IMR-90 (cell line): ENCODE measurements at regions not wholly inside any gene's neighbourhood (a gene's known extent, or its start where the extent isn't known, plus 50 kb on each side); places are given as distances from the start of the nearest gene placed in this dataset.

Source experiments
- ATAC-seq: fragments of 200-7000 bp; cut with Tn5 transposase; 2 replicates; pipeline ENCODE4 v1.9.1; 2020; ENCODE audit warnings: low read depth, mild to moderate bottlenecking, moderate library complexity
- BruUV-seq: library from RNA; stranded (reverse); fragments of 400-500 nt; replicated peaks from 2 replicates; lab custom pipeline; 2021; lab: Mats Ljungman, UMichigan
- CTCF ChIA-PET: fragments of 300-600 bp; formaldehyde crosslinking; extraction: SDS; loops from one replicate; lab custom pipeline; 2021; ENCODE audit warnings: antibody characterized with exemption; lab: Yijun Ruan, JAX
- POLR2A ChIA-PET: fragments of 300-600 bp; sonication (Branson Sonifier 250); formaldehyde crosslinking; loops from one replicate; lab custom pipeline; 2022; ENCODE audit warnings: antibody characterized with exemption; ENCODE audit not compliant: unreplicated experiment; lab: Charles Lee
- DNase-seq: peaks from one replicate; pipeline ENCODE4 v3.0.0; 2013
- H2AFZ ChIP-seq: replicated peaks from 2 replicates; pipeline ENCODE3; 2013; ENCODE audit warnings: low read length, mild to moderate bottlenecking; ENCODE audit not compliant: poor library complexity
- H2AK5ac ChIP-seq: 2 replicates; pipeline ENCODE4 v1.6.1; 2013; ENCODE audit warnings: low read depth, low read length, inconsistent platforms
- H2AK9ac ChIP-seq: replicated peaks from 2 replicates; pipeline ENCODE3; 2013; ENCODE audit warnings: mild to moderate bottlenecking, low read depth, low read length, moderate library complexity; ENCODE audit not compliant: poor library complexity
- H2BK120ac ChIP-seq: 2 replicates; pipeline ENCODE4 v1.6.1; 2013; ENCODE audit warnings: low read depth, low read length, inconsistent platforms
- H2BK15ac ChIP-seq: 3 replicates; pipeline ENCODE4 v1.6.1; 2013; ENCODE audit warnings: low read depth, low read length, inconsistent platforms
- H2BK20ac ChIP-seq: 2 replicates; pipeline ENCODE4 v1.6.1; 2013; ENCODE audit warnings: low read depth, mild to moderate bottlenecking, inconsistent platforms, low read length, moderate library complexity
- H2BK5ac ChIP-seq: 2 replicates; pipeline ENCODE4 v1.6.1; 2013; ENCODE audit warnings: mild to moderate bottlenecking, low read depth, low read length, inconsistent platforms; ENCODE audit not compliant: poor library complexity, severe bottlenecking
- H3K14ac ChIP-seq: replicated peaks from 2 replicates; pipeline ENCODE4 v1.6.1; 2013; ENCODE audit warnings: low read depth, low read length, inconsistent platforms
- H3K18ac ChIP-seq: 2 replicates; pipeline ENCODE4 v1.6.1; 2013; ENCODE audit warnings: low read depth, low read length, control low read depth
- H3K23ac ChIP-seq: 2 replicates; pipeline ENCODE4 v1.6.1; 2013; ENCODE audit warnings: low read depth, low read length, inconsistent platforms
- H3K27ac ChIP-seq: 2 replicates; pipeline ENCODE4 v1.5.1; 2013; ENCODE audit warnings: mild to moderate bottlenecking, control low read depth, low read length; ENCODE audit not compliant: insufficient read depth
- H3K27me3 ChIP-seq: 2 replicates; pipeline ENCODE4 v1.6.1; 2013; ENCODE audit warnings: low read length; ENCODE audit not compliant: control insufficient read depth, insufficient read depth
- H3K36me3 ChIP-seq: 2 replicates; pipeline ENCODE4 v1.6.1; 2013; ENCODE audit warnings: low read length, mixed read lengths; ENCODE audit not compliant: control insufficient read depth, insufficient read depth
- H3K4ac ChIP-seq: 2 replicates; pipeline ENCODE4 v1.6.1; 2013; ENCODE audit warnings: low read depth, low read length, inconsistent platforms
- H3K4me1 ChIP-seq: 2 replicates; pipeline ENCODE4 v1.6.1; 2013; ENCODE audit warnings: low read length, mixed read lengths; ENCODE audit not compliant: control insufficient read depth, insufficient read depth
- H3K4me2 ChIP-seq: 2 replicates; pipeline ENCODE4 v1.6.1; 2013; ENCODE audit warnings: low read depth, mild to moderate bottlenecking, control low read depth, low read length, moderate library complexity
- H3K4me3 ChIP-seq: 2 replicates; pipeline ENCODE4 v1.5.1; 2013; ENCODE audit warnings: low read depth, mild to moderate bottlenecking, control low read depth, low read length, moderate library complexity; ENCODE audit not compliant: insufficient read depth
- H3K56ac ChIP-seq: 2 replicates; pipeline ENCODE4 v1.6.1; 2013; ENCODE audit warnings: low read length, inconsistent platforms; ENCODE audit not compliant: insufficient read depth; ENCODE audit errors: extremely low read depth
- H3K79me1 ChIP-seq, 2 experiments: 2 replicates each; pipeline ENCODE4 v1.6.1; 2013; ENCODE audit warnings: low read length in 2 of 2, inconsistent platforms in 1 of 2, low read depth in 1 of 2
- H3K9ac ChIP-seq: 2 replicates; pipeline ENCODE4 v1.6.1; 2013; ENCODE audit warnings: low read depth, low read length, control low read depth
- H3K9me1 ChIP-seq: 2 replicates; pipeline ENCODE4 v1.6.1; 2013; ENCODE audit warnings: low read length, inconsistent platforms; ENCODE audit not compliant: insufficient read depth
- H3K9me3 ChIP-seq: 2 replicates; pipeline ENCODE4 v1.6.1; 2013; ENCODE audit warnings: low read length; ENCODE audit not compliant: control insufficient read depth, insufficient read depth
- H4K20me1 ChIP-seq: 2 replicates; pipeline ENCODE4 v1.6.1; 2013; ENCODE audit warnings: low read length, inconsistent platforms; ENCODE audit not compliant: insufficient read depth
- H4K5ac ChIP-seq: 2 replicates; pipeline ENCODE4 v1.6.1; 2013; ENCODE audit warnings: mild to moderate bottlenecking, low read depth, low read length, control low read depth
- H4K8ac ChIP-seq, 2 experiments: 2 replicates each; pipeline ENCODE4 v1.6.1; 2013; ENCODE audit warnings: low read depth in 2 of 2, low read length in 2 of 2, control low read depth in 1 of 2, inconsistent platforms in 1 of 2
- H4K91ac ChIP-seq: 2 replicates; pipeline ENCODE4 v1.6.1; 2013; ENCODE audit warnings: low read depth, low read length, inconsistent platforms; ENCODE audit not compliant: insufficient read depth
- BHLHE40 ChIP-seq: fragments of 150-350 bp; IDR thresholded peaks from 2 replicates; pipeline ENCODE4 v1.6.1; 2016; ENCODE audit warnings: mild to moderate bottlenecking, low read depth, low read length
- CEBPB ChIP-seq: IDR thresholded peaks from 2 replicates; pipeline ENCODE4 v1.6.1; 2012; ENCODE audit warnings: low read depth, low read length, improper control_type of control experiment
- CTCF ChIP-seq: conservative IDR thresholded peaks from 2 replicates; pipeline ENCODE4 v1.5.1; 2012; ENCODE audit warnings: mild to moderate bottlenecking, low read depth, low read length, improper control_type of control experiment
- MAZ ChIP-seq: IDR thresholded peaks from 2 replicates; pipeline ENCODE4 v1.6.1; 2012; ENCODE audit warnings: low read depth, mild to moderate bottlenecking, low read length, improper control_type of control experiment, moderate library complexity, borderline replicate concordance
- MXI1 ChIP-seq: IDR thresholded peaks from 2 replicates; pipeline ENCODE4 v1.6.1; 2012; ENCODE audit warnings: low read depth, mild to moderate bottlenecking, low read length, moderate library complexity, borderline replicate concordance
- NFE2L2 ChIP-seq: fragments of 150-350 bp; IDR thresholded peaks from 2 replicates; pipeline ENCODE4 v1.6.1; 2016; ENCODE audit warnings: low read depth, mild to moderate bottlenecking, low read length
- RAD21 ChIP-seq: IDR thresholded peaks from 2 replicates; pipeline ENCODE4 v1.6.1; 2012; ENCODE audit warnings: low read length, improper control_type of control experiment
- RCOR1 ChIP-seq: IDR thresholded peaks from 2 replicates; pipeline ENCODE4 v1.6.1; 2012; ENCODE audit warnings: mild to moderate bottlenecking, low read length, improper control_type of control experiment; ENCODE audit not compliant: insufficient replicate concordance
- RFX5 ChIP-seq: IDR thresholded peaks from 2 replicates; pipeline ENCODE4 v1.8.0; 2012; ENCODE audit warnings: low read depth, mild to moderate bottlenecking, low read length, moderate library complexity
- SMC3 ChIP-seq: fragments of 150-350 bp; IDR thresholded peaks from 2 replicates; pipeline ENCODE4 v1.6.1; 2016; ENCODE audit warnings: low read depth, mild to moderate bottlenecking, antibody characterized with exemption, low read length, moderate library complexity
- USF2 ChIP-seq: fragments of 150-350 bp; IDR thresholded peaks from 2 replicates; pipeline ENCODE4 v1.6.1; 2017; ENCODE audit warnings: mild to moderate bottlenecking, antibody characterized with exemption, low read length, low read depth
- WGBS, 2 experiments: methylation state at CpG; one replicate each; pipeline versions ENCODE4 v1.1.5 to v1.1.7; 2013; ENCODE audit warnings: missing lambda C conversion rate in 2 of 2; ENCODE audit not compliant: insufficient read length in 1 of 2; ENCODE audit errors: extremely low coverage in 2 of 2; 5-methylcytosine and 5-hydroxymethylcytosine counted together
- dilution Hi-C: fragments of 300-500 bp; cut with HindIII; formaldehyde crosslinking; loops from one replicate; pipeline ENCODE4 v1.14.3; 2018; ENCODE audit warnings: low sequenced_read_pairs; ENCODE audit not compliant: unreplicated experiment
- in situ Hi-C: fragments of 300-500 bp; cut with MboI; formaldehyde crosslinking; loops from 3 replicates; pipeline ENCODE4 v1.14.3; 2019; ENCODE audit warnings: low sequenced_read_pairs, inconsistent platforms, mixed read lengths
- intact Hi-C: fragments of 100-400 bp; cut with micrococcal nuclease; formaldehyde crosslinking; loops from 2 replicates; pipeline ENCODE4 v1.10.0; 2022

- no peak overlapping the region for H3K9ac ChIP-seq
- in situ Hi-C loops (no loop called here), dilution Hi-C loops (no loop called here), intact Hi-C loops (no loop called here)
- H4K5ac ChIP-seq, result no peak overlapping the region
- H2AK9ac ChIP-seq, result no peak overlapping the region
- H4K8ac ChIP-seq, result no peak overlapping the region
- ChIA-PET CTCF (no interaction called here), POLR2A (no interaction called here)
- H3K4me1 ChIP-seq, result no peaks in the 10 kb centered on the region
- no TSS peak for BruUV-seq
- H3K56ac ChIP-seq, result no peak overlapping the region
- H3K14ac ChIP-seq, result no peak overlapping the region
- no peak overlapping the region for H3K27ac ChIP-seq
- no peak overlapping the region for H3K23ac ChIP-seq
- no peak overlapping the region for H2BK120ac ChIP-seq
- ATAC-seq, result no peak
- H2BK5ac ChIP-seq, result no peak overlapping the region
- H3K18ac ChIP-seq, result no peak overlapping the region
- no peak overlapping the region for H2BK20ac ChIP-seq
- no peak overlapping the region for H3K4me3 ChIP-seq
- no peaks in the 10 kb centered on the region for H4K20me1 ChIP-seq
- H3K79me1 ChIP-seq, result no peaks in the 10 kb centered on the region
- WGBS, 2 experiments, result 80% methylated on average over 2 of the region's 8 CpGs; no CpG with 5 or more reads in 1 of the 2 experiments
- H3K4me2 ChIP-seq, result no peak overlapping the region
- H3K9me3 ChIP-seq, result no peaks in the 10 kb centered on the region
- H4K91ac ChIP-seq, result no peak overlapping the region
- H3K36me3 ChIP-seq, result no peaks in the 10 kb centered on the region
- TF ChIP-seq BHLHE40 (no peak), RAD21 (no peak), SMC3 (no peak), USF2 (no peak), RCOR1 (no peak), MXI1 (no peak), CTCF (no peak), RFX5 (no peak), CEBPB (no peak), MAZ (no peak), NFE2L2 (no peak)
- no peak overlapping the region for H2BK15ac ChIP-seq
- no peak for DNase-seq
- no peak overlapping the region for H2AFZ ChIP-seq
- no peak overlapping the region for H2AK5ac ChIP-seq
- H3K27me3 ChIP-seq, result no peaks in the 10 kb centered on the region
- H3K9me1 ChIP-seq, result no peaks in the 10 kb centered on the region
- H3K4ac ChIP-seq, result no peak overlapping the region
These were observed 186.2 kb upstream of the CDH2 start for GRCh38 chr18:28363124-28363523.
